ENCODE measurements at regions not wholly inside any gene's neighbourhood (a gene's known extent, or its start where the extent isn't known, plus 50 kb on each side); places are given as distances from the start of the nearest gene placed in this dataset.
"Not testable (repeated sequence)": the region's sequence is repeated elsewhere in the genome, so short reads cannot be mapped to it uniquely, and the experiment has no call there.

DNA sequence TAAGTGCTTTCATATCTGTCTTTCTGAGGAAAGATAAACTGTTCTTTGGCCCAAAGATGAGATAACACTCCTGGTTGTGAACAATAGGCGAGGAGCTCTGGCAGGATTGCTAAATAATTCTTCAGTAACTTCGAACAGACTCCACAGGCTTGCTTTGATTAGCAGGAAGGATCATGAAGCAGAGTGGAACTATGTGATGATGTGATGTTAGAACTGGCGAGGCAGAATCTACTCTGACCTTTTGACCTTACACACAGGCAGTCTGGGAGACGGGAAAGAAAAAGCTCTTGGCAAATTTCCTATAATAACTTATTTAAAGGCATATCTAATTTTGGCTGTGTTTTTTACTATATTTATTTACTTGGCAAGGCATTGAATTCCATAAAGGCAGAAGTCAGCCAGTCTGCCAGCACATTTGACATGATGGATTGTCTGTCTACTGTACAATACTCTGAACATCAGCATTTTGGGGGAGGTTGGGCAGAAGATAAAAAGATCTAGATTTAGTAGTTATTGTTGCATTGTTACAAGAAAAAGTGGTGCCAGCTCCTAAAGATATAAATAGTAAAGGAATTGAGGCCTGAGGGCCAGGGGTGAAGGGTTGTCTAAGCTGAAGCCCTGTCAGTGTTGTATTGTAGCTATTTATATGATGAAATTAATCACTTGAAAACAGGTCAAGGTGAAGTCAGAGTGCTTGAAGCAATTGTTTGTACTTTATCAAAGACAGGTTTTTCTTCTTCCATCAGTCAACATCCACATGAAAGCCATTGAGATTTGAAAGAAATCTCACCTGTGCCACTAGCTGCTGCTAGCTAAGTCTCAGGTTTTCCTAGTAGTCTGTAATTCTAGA, 708.8 kb downstream of the LTN1 start:
- Histone ChIP-seq H3K27me3 (no peaks in the 10 kb centered on the region), H3K9me3 (peaks cover 0 to 11% of the 10 kb centered on the region in 2 donors), H3K27ac (peak overlapping the region in 1 of 2 donors; percentile 9), H3K4me3 (no peak overlapping the region), H3K4me1 (no peaks in the 10 kb centered on the region), H3K36me3 (no peaks in the 10 kb centered on the region)
- ATAC-seq (peak; percentile 79), DNase-seq (peak in 2 of 4 donors; percentile 85 to 92)
- TF ChIP-seq, protein P1, sequence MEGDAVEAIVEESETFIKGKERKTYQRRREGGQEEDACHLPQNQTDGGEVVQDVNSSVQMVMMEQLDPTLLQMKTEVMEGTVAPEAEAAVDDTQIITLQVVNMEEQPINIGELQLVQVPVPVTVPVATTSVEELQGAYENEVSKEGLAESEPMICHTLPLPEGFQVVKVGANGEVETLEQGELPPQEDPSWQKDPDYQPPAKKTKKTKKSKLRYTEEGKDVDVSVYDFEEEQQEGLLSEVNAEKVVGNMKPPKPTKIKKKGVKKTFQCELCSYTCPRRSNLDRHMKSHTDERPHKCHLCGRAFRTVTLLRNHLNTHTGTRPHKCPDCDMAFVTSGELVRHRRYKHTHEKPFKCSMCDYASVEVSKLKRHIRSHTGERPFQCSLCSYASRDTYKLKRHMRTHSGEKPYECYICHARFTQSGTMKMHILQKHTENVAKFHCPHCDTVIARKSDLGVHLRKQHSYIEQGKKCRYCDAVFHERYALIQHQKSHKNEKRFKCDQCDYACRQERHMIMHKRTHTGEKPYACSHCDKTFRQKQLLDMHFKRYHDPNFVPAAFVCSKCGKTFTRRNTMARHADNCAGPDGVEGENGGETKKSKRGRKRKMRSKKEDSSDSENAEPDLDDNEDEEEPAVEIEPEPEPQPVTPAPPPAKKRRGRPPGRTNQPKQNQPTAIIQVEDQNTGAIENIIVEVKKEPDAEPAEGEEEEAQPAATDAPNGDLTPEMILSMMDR (IDR thresholded peaks at IDR 0.05), result no peak
- intact Hi-C loops (cut with DNase I), result no loop called here

DNA sequence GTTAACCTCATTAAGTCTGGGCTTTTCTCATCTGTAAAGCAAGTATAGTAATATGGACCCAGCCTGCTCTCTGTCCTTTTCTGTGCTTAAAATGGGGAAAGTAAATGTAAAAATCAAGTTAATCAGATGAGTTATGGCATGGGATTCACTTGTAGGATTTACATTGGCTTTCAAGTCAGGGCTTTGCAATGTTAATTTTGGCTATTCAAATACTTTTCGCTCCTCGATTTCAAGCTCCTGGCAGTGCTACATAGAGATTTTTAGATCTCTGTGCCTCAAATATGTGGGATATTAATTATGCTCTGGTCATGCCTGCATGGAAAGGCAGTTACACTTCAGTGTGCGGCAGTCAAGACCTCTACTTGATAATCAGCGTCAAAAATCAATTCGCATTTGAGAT, 709.8 kb downstream of the LTN1 start:
- H3K27me3 ChIP-seq, result no peaks in the 10 kb centered on the region
- ATAC-seq, result no peak
- DNase-seq, result peak in 1 of 4 donors; percentile 10
- intact Hi-C loops (cut with DNase I), result no loop called here
- H3K27ac ChIP-seq, result no peak overlapping the region
- no peaks in the 10 kb centered on the region for H3K4me1 ChIP-seq
- TF ChIP-seq, protein P1 (IDR thresholded peaks at IDR 0.05), result no peak
- H3K36me3 ChIP-seq, result no peaks in the 10 kb centered on the region
- no peak overlapping the region for H3K4me3 ChIP-seq
- H3K9me3 ChIP-seq, result peaks cover 0 to 9% of the 10 kb centered on the region in 2 donors

DNA sequence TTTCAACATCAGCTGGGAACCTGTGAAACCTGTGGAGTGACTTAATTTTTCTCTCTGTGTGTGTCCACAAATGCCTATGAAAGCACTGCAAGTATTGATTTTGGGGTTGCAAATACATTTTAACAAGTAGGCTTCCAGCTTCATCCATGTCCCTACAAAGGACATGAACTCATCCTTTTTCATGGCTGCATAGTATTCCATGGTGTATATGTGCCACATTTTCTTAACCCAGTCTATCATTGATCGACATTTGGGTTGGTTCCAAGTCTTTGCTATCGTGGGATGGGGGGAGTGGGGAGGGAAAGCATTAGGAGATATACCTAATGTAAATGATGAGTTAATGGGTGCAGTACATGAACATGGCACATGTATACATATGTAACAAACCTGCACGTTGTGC, 711.3 kb downstream of the LTN1 start:
- H3K27ac ChIP-seq; intact Hi-C loops (cut with DNase I); ATAC-seq; H3K4me1 ChIP-seq; H3K36me3 ChIP-seq; H3K9me3 ChIP-seq; DNase-seq; H3K4me3 ChIP-seq; H3K27me3 ChIP-seq: not testable (repeated sequence)

DNA sequence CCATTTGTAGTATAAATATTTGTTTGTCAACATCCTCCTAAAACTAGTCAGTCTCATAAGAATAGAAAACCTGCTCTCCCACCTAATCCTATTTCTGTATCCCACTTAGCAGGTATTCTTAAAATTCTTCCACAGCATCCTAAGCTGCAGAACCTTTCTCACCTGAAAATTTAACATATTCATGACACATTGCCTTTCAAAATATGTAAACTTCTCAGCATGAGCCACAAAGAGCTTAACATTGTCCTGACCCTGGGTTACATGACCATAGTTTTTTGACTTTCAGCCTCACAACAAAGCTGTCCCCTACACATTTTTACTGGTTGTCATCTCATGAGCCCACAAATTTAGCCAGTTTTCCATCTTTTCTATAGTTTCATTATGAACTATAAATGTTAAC, 712.1 kb downstream of the LTN1 start:
- ATAC-seq, result no peak
- no peak overlapping the region for H3K27ac ChIP-seq
- peaks cover 0 to 5% of the 10 kb centered on the region in 2 donors for H3K9me3 ChIP-seq
- intact Hi-C loops (cut with DNase I), result no loop called here
- no peak overlapping the region for H3K4me3 ChIP-seq
- no peaks in the 10 kb centered on the region for H3K36me3 ChIP-seq
- no peak for DNase-seq
- H3K27me3 ChIP-seq, result no peaks in the 10 kb centered on the region
- H3K4me1 ChIP-seq, result no peaks in the 10 kb centered on the region
- TF ChIP-seq, protein P1 (IDR thresholded peaks at IDR 0.05), result no peak

DNA sequence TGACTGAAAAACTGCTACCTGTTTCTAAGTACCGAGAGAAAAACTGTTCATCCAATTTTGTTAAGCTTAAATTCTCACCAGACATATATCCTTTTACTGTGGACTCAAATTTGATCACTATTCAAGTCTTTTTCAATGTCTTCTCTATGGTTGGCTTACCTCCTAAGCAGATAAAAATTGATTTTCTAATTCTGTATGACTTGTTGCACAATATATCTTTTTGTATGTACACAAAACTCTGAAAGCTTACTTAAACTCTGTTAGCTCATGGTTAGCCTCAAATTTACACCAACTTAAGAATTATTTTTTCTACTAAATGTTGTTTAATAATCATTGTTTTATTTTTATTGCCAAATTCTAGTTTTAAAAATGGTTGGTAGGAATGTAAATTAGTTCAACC, 715.4 kb downstream of the LTN1 start:
- DNase-seq (no peak), ATAC-seq (no peak)
- intact Hi-C loops (cut with DNase I), result no loop called here
- Histone ChIP-seq H3K4me3 (no peak overlapping the region), H3K9me3 (peaks cover 0 to 3% of the 10 kb centered on the region in 2 donors), H3K4me1 (no peaks in the 10 kb centered on the region), H3K36me3 (no peaks in the 10 kb centered on the region), H3K27ac (no peak overlapping the region), H3K27me3 (no peaks in the 10 kb centered on the region)
- TF ChIP-seq, protein P1 (IDR thresholded peaks at IDR 0.05), result no peak

All from left lung (tissue), 4 donors.